AG04450 (cell line): ENCODE measurements at regions not wholly inside any gene's neighbourhood (a gene's known extent, or its start where the extent isn't known, plus 50 kb on each side); places are given as distances from the start of the nearest gene placed in this dataset.

Source experiments
- CTCF ChIA-PET: fragments of 300-600, 350-600 bp; formaldehyde crosslinking; extraction: SDS; loops from one replicate; lab custom pipeline; 2022; ENCODE audit warnings: antibody characterized with exemption, inconsistent platforms; lab: Charles Lee
- POLR2A ChIA-PET: fragments of 350-600 bp; formaldehyde crosslinking; extraction: SDS; loops from one replicate; lab custom pipeline; 2021; ENCODE audit warnings: antibody characterized with exemption, inconsistent platforms; lab: Yijun Ruan, JAX
- DNase-seq: peaks from one replicate; pipeline ENCODE4 v3.0.0-alpha.2; 2011; ENCODE audit warnings: low read depth, low spot score
- H3K27ac ChIP-seq: one replicate; pipeline ENCODE4 v1.5.1; 2012; ENCODE audit warnings: low read depth, low read length, control low read depth
- H3K27me3 ChIP-seq: one replicate; pipeline ENCODE4 v1.6.0; 2012; ENCODE audit warnings: low read length; ENCODE audit not compliant: control insufficient read depth, insufficient read depth
- H3K4me3 ChIP-seq: 2 replicates; pipeline ENCODE4 v1.5.1; 2011; ENCODE audit warnings: mild to moderate bottlenecking, low read depth, low read length, control low read depth
- H3K9me3 ChIP-seq: 2 replicates; pipeline ENCODE4 v1.5.1; 2012; ENCODE audit warnings: low read length; ENCODE audit not compliant: control insufficient read depth, insufficient read depth
- TF ChIP-seq, protein P1 (sequence below): IDR thresholded peaks from 2 replicates; pipeline ENCODE4 v1.5.1; 2011; ENCODE audit warnings: low read depth, low read length, control low read depth, inconsistent platforms

- Histone ChIP-seq H3K27ac (no peak overlapping the region), H3K27me3 (no peaks in the 10 kb centered on the region), H3K4me3 (no peak overlapping the region), H3K9me3 (no peaks in the 10 kb centered on the region)
- ChIA-PET CTCF (no interaction called here), POLR2A (no interaction called here)
- DNase-seq: no peak
- TF ChIP-seq, protein P1, sequence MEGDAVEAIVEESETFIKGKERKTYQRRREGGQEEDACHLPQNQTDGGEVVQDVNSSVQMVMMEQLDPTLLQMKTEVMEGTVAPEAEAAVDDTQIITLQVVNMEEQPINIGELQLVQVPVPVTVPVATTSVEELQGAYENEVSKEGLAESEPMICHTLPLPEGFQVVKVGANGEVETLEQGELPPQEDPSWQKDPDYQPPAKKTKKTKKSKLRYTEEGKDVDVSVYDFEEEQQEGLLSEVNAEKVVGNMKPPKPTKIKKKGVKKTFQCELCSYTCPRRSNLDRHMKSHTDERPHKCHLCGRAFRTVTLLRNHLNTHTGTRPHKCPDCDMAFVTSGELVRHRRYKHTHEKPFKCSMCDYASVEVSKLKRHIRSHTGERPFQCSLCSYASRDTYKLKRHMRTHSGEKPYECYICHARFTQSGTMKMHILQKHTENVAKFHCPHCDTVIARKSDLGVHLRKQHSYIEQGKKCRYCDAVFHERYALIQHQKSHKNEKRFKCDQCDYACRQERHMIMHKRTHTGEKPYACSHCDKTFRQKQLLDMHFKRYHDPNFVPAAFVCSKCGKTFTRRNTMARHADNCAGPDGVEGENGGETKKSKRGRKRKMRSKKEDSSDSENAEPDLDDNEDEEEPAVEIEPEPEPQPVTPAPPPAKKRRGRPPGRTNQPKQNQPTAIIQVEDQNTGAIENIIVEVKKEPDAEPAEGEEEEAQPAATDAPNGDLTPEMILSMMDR: no peak
Measured at GRCh38 chr4:146033149-146033548, 94.5 kb upstream of the ZNF827 start.

DNA sequence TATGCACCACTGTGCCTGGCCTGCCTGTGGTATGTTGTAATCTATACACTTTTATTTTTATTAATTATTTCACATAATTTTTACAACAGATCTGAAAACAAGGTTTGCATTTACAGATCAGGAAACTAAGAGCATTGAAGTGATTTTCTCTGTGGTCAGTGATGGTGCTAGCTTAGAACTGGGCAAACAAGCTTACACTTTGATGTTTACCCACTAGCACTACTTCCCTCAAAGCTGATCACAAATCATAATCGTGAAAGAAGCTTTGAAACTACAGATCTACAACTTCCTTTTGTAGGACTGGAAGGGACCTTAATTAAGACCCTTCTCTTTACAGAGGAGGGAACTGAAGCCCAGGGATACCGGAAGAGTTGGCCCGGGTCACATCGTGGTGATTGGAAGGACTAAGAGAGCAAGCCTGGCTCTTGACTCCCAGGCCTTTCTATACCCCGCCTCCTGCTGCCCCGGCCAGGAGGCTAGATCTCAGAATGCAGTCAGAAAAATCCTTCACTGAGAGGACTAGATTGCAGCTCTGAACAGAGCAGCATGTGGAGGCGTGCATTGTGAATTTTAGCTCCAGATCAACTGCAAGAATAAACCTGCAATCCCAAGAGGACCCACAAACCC is 93.7 kb upstream of the ZNF827 start:
- CTCF ChIA-PET: no interaction called here
- no peak for DNase-seq
- Histone ChIP-seq H3K27me3 (no peaks in the 10 kb centered on the region), H3K9me3 (no peaks in the 10 kb centered on the region), H3K4me3 (no peak overlapping the region), H3K27ac (no peak overlapping the region)
- POLR2A ChIA-PET: no interaction called here
- TF ChIP-seq, protein P1: no peak

- Histone ChIP-seq H3K27me3 (no peaks in the 10 kb centered on the region), H3K9me3 (no peaks in the 10 kb centered on the region), H3K27ac (no peak overlapping the region), H3K4me3 (no peak overlapping the region)
- ChIA-PET POLR2A (no interaction called here), CTCF (no interaction called here)
- no peak for DNase-seq
- TF ChIP-seq, protein P1: no peak
Measured at GRCh38 chr4:146029939-146030710, 91.5 kb upstream of the ZNF827 start.

- Histone ChIP-seq H3K9me3 (no peaks in the 10 kb centered on the region), H3K27ac (no peak overlapping the region), H3K4me3 (no peak overlapping the region), H3K27me3 (no peaks in the 10 kb centered on the region)
- POLR2A ChIA-PET: no interaction called here
- no peak for DNase-seq
- TF ChIP-seq, protein P1: no peak
- CTCF ChIA-PET: no interaction called here
Measured at GRCh38 chr4:146029147-146029546, 90.5 kb upstream of the ZNF827 start.

DNA sequence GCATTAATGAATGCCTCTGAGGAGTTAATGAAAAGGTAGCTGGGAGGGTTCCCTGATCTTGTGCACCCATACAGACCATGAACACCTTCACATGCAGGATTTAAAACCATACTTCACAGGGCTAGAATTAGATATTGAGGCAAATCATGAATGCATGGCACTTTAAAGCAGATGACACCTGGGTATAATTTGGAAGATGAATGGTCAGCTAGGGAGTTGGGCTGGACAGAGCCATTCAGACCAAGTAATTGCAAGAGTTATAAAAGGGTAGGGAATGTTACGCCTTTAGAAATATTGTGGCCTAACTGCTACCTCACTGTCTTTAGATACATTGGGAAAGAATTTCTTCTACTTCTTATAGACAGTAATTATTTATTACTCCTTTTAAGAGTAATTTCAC is 89.1 kb upstream of the ZNF827 start:
- no peak overlapping the region for H3K27ac ChIP-seq
- ChIA-PET CTCF (no interaction called here), POLR2A (no interaction called here)
- H3K27me3 ChIP-seq: no peaks in the 10 kb centered on the region
- H3K9me3 ChIP-seq: no peaks in the 10 kb centered on the region
- no peak for DNase-seq
- H3K4me3 ChIP-seq: no peak overlapping the region
- TF ChIP-seq, protein P1: no peak
